GM12875 (cell line): ENCODE measurements at regions not wholly inside any gene's neighbourhood (a gene's known extent, or its start where the extent isn't known, plus 50 kb on each side); places are given as distances from the start of the nearest gene placed in this dataset.

Experiments used
- H3K4me3 ChIP-seq: one replicate; pipeline ENCODE4 v1.5.1; 2011; ENCODE audit warnings: low read depth, low read length, control low read depth
- TF ChIP-seq, protein P1 (sequence below): IDR thresholded peaks from 2 replicates; pipeline ENCODE4 v1.5.1; 2011; ENCODE audit warnings: low read depth, mild to moderate bottlenecking, control low read depth, inconsistent platforms, low read length, moderate library complexity, borderline replicate concordance; ENCODE audit not compliant: insufficient read depth

DNA sequence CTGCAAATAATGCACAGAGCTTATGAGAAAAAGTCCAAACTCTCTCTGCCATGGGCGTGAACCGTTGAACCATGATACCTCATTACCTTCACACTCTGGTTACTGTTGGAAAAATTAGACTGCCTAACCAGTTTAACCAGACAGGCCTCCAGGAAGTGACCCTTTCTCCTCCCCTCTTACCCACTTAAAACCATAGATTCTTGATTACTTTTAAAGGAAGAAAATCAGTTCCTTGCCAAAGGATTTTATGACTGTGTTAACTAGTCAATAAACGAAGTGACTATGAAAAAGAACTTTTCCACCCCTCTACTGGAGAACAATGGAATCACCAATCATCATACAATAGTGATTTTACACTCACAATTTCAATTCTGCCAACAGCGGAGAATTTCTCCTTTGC lies 254.0 kb upstream of the ATP2B1 start:
- TF ChIP-seq, protein P1, sequence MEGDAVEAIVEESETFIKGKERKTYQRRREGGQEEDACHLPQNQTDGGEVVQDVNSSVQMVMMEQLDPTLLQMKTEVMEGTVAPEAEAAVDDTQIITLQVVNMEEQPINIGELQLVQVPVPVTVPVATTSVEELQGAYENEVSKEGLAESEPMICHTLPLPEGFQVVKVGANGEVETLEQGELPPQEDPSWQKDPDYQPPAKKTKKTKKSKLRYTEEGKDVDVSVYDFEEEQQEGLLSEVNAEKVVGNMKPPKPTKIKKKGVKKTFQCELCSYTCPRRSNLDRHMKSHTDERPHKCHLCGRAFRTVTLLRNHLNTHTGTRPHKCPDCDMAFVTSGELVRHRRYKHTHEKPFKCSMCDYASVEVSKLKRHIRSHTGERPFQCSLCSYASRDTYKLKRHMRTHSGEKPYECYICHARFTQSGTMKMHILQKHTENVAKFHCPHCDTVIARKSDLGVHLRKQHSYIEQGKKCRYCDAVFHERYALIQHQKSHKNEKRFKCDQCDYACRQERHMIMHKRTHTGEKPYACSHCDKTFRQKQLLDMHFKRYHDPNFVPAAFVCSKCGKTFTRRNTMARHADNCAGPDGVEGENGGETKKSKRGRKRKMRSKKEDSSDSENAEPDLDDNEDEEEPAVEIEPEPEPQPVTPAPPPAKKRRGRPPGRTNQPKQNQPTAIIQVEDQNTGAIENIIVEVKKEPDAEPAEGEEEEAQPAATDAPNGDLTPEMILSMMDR: no peak
- H3K4me3 ChIP-seq: no peak overlapping the region

DNA sequence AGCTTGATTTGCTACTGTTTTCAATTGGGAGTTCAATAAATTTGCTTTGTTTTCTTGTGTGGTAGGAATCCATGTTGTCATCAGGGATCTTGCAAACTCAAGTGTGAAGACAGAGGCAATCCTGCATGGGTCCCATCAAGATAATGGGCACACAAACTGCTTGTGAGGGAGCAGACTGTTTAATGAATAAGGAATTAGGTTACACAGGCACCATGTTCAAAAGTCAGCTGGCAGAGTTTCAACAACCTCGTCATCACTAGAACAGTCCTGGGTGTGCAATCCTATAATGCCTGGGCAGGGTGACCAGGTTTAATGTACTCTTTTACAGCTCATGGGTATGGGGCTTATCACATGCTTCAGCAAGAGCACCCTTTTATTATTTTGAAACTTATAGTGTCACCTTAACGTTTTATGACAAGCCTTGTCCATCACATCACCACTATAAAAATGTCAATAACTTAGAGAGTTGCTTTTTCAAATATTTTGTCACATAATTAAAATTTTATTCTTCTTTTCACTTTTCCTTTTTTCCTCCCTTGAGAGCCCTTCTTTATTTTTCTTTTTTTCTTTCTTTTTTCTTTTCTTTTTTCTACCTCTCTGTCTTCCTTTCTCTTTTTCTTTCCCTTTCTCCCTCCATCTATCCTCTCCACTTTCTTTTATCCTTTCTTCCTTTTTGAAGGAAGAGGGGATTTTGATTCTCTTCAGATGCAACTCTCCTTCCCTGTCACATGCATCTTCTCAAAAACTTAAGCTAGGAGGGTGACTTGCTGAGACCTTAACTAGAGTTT lies 252.2 kb upstream of the ATP2B1 start:
- TF ChIP-seq, protein P1: no peak
- no peak overlapping the region for H3K4me3 ChIP-seq

DNA sequence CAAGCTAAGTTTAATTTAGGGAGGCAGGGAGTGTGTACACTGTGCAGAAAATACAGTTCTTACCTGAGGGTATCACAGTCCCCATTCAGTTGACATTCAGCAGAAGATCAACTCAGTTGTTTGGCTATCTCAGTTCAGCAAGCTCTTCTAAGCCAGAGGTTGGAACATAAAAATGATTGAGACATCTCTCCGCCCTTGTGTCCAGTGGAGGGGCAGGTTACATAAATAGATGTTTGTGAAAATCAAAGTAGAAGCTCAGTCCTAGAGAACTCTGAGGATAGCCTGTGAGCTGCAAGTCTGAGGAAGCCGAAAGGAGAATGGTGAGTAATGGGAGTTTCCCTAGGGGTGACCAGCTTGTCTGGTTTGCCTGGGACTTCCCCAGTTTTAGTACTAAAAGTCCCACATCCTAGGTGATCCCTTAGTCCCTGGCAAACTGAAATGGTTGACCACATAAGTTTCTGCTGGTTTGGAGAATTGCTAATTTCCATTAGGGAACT lies 251.4 kb upstream of the ATP2B1 start:
- TF ChIP-seq, protein P1: no peak
- H3K4me3 ChIP-seq: peak overlapping the region; percentile 8

DNA sequence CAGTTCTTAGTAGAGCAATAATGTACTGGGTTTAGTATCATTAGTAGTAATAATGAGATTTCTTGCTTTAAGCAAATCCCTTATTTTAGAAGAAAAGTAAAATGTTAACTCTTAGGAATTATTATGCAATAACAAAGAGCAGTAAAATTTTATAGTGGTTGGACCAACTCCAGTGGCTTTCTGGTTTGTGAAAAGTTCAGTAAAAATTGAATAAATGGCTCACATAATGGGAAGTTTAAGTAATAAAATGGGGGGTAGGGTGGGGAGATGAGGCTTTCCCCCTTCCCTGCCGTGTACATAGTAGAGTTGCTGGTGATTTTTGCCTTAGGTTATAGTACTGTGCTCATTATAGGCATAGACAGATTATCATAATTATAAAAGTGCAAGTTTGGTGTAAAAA lies 250.5 kb upstream of the ATP2B1 start:
- TF ChIP-seq, protein P1: no peak
- H3K4me3 ChIP-seq: no peak overlapping the region

DNA sequence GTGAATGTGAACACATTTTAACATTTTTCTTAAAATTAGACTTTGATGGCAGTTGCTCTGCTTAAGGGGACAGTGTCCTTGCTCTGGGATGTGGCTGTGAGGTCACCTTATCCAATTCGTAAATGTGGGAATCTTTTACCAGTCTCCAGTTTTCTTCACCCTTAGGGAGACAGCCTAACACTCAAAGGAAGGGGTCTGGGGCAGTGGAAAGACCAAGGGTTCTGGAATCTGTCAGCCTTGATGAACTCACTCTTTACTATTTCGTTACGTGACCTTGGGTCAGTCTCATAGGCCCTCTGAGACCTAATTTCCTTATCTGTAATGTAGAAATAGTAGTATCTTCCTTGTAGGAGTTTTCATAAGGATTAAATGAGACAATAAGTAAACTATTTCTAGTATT lies 245.6 kb upstream of the ATP2B1 start:
- H3K4me3 ChIP-seq: no peak overlapping the region
- TF ChIP-seq, protein P1: no peak

DNA sequence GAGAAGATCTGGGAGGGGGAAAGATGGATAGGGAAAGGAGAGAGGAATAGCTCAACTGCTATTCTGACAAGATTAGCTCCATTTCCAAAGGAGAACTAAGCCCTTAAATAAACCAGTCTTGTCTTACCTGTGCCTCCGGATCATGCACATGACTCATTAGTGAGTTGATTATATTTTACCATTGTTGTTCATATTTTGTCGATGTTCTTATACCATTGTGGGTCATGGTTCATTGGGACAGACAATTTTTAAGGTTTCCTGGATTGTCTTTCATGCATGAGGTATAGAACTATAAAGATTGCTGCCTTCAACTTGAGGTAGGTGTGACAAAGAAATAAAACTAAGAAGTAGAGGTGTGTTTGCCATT lies 243.0 kb upstream of the ATP2B1 start:
- H3K4me3 ChIP-seq: no peak overlapping the region
- TF ChIP-seq, protein P1: no peak

DNA sequence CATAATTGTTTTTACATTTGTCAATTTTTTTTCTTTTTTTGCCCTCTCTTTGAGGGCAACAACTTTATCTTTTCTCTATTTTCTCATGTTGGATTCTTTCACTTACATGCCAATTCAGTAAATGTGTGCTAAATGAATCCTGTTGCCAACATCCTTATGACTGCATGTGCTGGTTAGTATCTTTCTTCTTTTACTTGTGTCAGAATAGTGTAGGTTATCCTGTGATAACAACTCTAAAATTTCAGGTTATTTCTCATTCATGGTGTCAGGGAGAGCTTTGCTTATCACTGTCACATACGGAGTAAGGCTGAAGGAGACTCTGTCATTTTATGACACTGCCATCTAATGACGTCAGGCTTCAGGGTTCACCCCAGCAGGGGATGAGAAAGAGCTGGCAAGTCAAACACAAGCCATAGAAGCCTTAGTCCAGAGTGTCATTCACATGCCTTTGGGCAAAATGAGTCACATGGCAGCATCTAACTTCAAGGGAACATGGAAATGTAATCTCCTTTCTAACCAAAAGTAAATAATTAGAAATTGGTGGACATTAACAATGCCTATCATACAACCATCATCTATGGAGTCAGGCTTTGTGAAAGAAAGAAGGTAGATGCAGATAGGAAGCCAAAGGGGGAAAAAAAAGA lies 242.5 kb upstream of the ATP2B1 start:
- TF ChIP-seq, protein P1: no peak

More for the DNA sequence above, 242.5 kb upstream of the ATP2B1 start:
- no peak overlapping the region for H3K4me3 ChIP-seq
